ENCODE measurements at regions not wholly inside any gene's neighbourhood (a gene's known extent, or its start where the extent isn't known, plus 50 kb on each side); places are given as distances from the start of the nearest gene placed in this dataset. TPM values are rescaled to one million over a fixed set of nuclear protein-coding genes. Genes with fewer than 3 reads are reported as not detected.

Small RNA genes in the stretch of these regions (microRNA-seq; reads per million reads assigned to microRNA genes)
- gene MIR1233-2, result not detected

All from Right ventricle myocardium superior (tissue), 1 donor.